Bronchial epithelial cell (primary cell): ENCODE measurements at regions not wholly inside any gene's neighbourhood (a gene's known extent, or its start where the extent isn't known, plus 50 kb on each side); places are given as distances from the start of the nearest gene placed in this dataset.

ENCODE experiments used
- DNase-seq: peaks from one replicate; pipeline ENCODE4 v3.0.0-alpha.2; 2010; ENCODE audit warnings: low read depth
- FAIRE-seq: peaks from 2 replicates; lab custom pipeline; 2011; peaks lifted over from hg19 to GRCh38; lab: Jason Lieb, UNC
- H3K27me3 ChIP-seq: 2 replicates; pipeline ENCODE4 v1.5.1; 2011; ENCODE audit warnings: low read length; ENCODE audit not compliant: control insufficient read depth, insufficient read depth
- H3K36me3 ChIP-seq: 2 replicates; pipeline ENCODE4 v1.5.1; 2011; ENCODE audit warnings: low read length; ENCODE audit not compliant: control insufficient read depth, insufficient read depth
- H3K4me3 ChIP-seq: 2 replicates; pipeline ENCODE4 v1.5.1; 2011; ENCODE audit warnings: mild to moderate bottlenecking, low read depth, low read length, control low read depth
- CTCF ChIP-seq: IDR thresholded peaks from 2 replicates; pipeline ENCODE4 v1.5.1; 2011; ENCODE audit warnings: mild to moderate bottlenecking, moderate library complexity, low read length, control low read depth, inconsistent platforms; ENCODE audit not compliant: insufficient read depth, severe bottlenecking

GRCh38 chr5:24103451-24104023, 541.2 kb downstream of the CDH10 start:
- TF ChIP-seq CTCF, result no peak
- DNase-seq (no peak), FAIRE-seq (no peak)
- H3K36me3 ChIP-seq, result no peaks in the 10 kb centered on the region
- H3K4me3 ChIP-seq, result no peak overlapping the region
- H3K27me3 ChIP-seq, result no peaks in the 10 kb centered on the region

GRCh38 chr5:24110004-24110615, 534.7 kb downstream of the CDH10 start:
- FAIRE-seq (no peak), DNase-seq (peak; percentile 22)
- Histone ChIP-seq H3K36me3 (no peaks in the 10 kb centered on the region), H3K4me3 (no peak overlapping the region), H3K27me3 (no peaks in the 10 kb centered on the region)
- peak; percentile 29 for TF ChIP-seq CTCF

GRCh38 chr5:24112420-24112819, 532.4 kb downstream of the CDH10 start:
- TF ChIP-seq CTCF, result no peak
- FAIRE-seq (no peak), DNase-seq (no peak)
- Histone ChIP-seq H3K27me3 (no peaks in the 10 kb centered on the region), H3K4me3 (no peak overlapping the region), H3K36me3 (no peaks in the 10 kb centered on the region)

GRCh38 chr5:24118351-24118750, 526.4 kb downstream of the CDH10 start:
- no peak for TF ChIP-seq CTCF
- H3K27me3 ChIP-seq, result no peaks in the 10 kb centered on the region
- H3K4me3 ChIP-seq, result no peak overlapping the region
- DNase-seq (no peak), FAIRE-seq (no peak)
- no peaks in the 10 kb centered on the region for H3K36me3 ChIP-seq

DNA sequence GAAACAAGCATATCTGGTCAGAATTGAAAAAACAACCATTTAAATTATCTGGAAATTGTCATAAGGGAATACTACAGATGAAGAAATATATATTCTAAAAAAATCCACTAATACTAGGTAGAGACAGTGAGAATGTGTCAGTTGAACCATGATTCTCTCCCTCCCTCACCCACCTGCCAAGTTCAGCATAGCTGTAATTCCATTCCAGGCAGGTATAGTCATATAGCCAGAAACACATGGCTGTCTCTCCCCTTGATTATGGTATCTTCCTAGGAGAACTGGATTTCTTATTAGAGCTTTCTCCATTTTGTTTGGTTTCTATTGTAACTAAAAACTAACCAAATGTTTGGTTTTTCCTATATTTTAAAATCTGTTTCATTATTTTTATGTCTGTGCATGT, 509.2 kb downstream of the CDH10 start:
- no peak for TF ChIP-seq CTCF
- Histone ChIP-seq H3K4me3 (no peak overlapping the region), H3K27me3 (no peaks in the 10 kb centered on the region), H3K36me3 (no peaks in the 10 kb centered on the region)
- FAIRE-seq (no peak), DNase-seq (peak; percentile 1)

- Histone ChIP-seq H3K4me3 (no peak overlapping the region), H3K27me3 (no peaks in the 10 kb centered on the region), H3K36me3 (no peaks in the 10 kb centered on the region)
- no peak for TF ChIP-seq CTCF
- FAIRE-seq (no peak), DNase-seq (no peak)
These were observed 503.7 kb downstream of the CDH10 start for GRCh38 chr5:24141046-24141445.
